ENCODE measurements at regions not wholly inside any gene's neighbourhood (a gene's known extent, or its start where the extent isn't known, plus 50 kb on each side); places are given as distances from the start of the nearest gene placed in this dataset.
"Not testable (repeated sequence)": the region's sequence is repeated elsewhere in the genome, so short reads cannot be mapped to it uniquely, and the experiment has no call there.

DNA sequence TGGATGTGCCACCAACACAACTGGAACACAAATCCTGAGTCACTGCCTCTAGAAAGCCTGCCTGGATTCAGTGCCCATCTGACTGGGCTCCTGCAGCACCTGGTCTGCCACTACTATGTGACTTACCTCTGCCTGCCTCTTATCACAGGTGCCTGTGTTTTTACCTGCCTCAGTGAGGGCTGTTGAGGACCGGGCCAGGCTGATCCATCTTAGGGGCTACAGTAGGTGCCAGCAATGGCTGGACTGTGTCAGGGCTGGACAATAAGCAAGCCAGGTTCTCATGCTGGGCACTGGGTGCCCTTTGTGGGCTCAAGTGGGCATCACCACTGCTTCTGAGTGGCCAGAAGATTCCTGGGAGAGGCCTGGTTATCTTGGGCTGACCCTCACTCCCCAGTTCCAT, 948.6 kb upstream of the TPTE start:
- not testable (repeated sequence) for DNase-seq

DNA sequence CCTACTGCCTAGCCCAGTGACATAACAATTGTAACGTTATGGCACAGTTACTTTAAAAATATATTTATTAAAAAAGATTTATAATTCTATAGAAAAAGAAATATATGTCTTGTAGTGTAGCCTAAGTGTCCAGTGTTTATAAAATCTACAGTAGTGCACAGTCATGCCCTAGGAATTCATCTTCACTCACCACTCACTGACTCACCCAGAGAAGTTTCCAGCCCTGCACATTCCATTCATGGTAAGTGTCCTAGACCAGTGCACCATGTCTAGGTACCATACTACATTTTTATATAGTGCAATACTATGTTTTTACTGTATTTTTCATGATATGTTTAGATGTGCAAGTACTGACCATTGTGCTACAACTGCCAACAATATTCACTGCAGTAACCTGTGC, 947.9 kb upstream of the TPTE start:
- not testable (repeated sequence) for DNase-seq

DNA sequence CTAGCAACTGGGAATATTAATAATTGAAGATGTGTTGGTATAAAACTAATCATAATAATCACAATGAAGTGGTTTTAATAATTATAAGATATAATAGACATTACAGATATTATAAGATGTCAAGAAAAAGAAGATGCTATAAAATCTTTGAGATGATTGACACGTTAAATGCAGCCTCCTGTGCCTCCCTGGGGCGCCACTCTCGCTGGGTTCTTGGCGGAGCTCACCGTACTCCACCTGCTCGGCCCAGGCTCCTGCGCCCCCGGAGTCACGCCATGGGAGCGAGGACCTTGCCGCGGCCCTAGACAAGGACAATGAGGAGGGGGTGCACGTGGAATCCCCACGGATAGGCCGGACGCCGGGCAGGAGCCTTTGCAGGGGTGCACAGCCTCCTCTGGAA, 942.1 kb upstream of the TPTE start:
- not testable (repeated sequence) for DNase-seq

DNA sequence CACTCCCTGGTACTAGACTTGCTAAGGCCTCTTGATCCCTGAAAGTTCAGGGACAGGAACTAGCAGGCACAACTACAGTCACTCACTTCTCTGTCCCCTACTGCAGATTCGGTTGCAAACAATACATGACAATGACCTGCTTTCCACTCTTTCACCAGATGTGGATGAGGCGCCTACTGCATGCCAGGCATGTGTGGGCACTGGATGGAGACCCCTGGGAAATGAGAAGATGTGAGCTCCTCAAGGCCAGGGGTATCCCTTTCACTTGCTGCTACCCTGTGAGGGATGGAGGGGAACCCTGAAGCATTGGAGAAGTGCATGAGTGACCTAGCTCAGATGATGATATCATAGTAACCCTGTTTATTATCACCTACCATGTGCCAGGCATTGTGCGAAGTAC, 933.4 kb upstream of the TPTE start:
- not testable (repeated sequence) for DNase-seq

DNA sequence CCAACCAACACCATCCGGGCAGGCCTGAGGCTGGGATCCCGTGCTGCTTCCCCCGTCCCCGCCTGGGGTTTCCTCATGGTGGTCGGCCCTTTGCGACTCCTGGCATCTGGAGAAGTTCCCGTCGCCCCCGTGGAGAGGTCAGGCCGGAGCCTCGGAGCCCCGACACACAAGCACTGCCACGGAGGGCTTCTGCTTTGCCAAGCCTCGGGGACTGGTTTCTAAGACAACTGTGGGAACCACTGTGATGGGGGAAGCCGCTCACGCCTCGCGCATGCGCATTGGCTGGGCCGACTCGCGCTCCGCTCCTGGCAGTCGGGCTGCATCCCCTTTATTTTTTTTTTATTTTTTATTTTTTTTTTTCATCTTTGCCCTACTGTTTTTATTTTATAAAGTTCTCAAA, 928.8 kb upstream of the TPTE start:
- not testable (repeated sequence) for DNase-seq

DNA sequence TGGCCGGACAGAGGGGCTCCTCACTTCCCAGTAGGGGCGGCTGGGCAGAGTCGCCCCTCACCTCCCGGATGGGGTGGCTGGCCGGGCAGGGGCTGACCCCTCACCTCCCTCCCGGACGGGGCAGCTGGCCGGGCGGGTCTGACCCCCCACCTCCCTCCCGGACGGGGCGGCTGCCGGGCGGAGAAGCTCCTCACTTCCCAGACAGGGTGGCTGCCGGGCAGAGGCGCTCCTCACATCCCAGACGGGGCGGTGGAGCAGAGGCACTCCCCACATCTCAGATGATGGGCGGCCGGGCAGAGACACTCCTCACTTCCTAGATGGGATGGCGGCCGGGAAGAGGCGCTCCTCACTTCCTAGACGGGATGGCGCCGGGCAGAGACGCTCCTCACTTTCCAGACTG, 927.7 kb upstream of the TPTE start:
- not testable (repeated sequence) for DNase-seq

DNA sequence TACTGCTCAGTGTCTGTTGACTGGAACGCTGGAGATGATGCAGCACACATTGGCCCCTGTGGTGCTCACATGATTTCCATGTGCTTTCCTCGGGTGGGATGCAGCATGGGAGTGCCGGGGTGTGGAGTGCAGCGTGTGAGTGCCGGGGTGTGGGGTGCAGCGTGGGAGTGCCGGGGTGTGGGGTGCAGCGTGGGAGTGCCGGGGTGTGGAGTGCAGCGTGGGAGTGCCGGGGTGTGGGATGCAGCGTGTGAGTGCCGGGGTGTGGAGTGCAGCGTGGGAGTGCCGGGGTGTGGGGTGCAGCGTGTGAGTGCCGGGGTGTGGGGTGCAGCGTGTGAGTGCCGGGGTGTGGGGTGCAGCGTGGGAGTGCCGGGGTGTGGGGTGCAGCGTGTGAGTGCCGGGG, 907.4 kb upstream of the TPTE start:
- not testable (repeated sequence) for DNase-seq

DNA sequence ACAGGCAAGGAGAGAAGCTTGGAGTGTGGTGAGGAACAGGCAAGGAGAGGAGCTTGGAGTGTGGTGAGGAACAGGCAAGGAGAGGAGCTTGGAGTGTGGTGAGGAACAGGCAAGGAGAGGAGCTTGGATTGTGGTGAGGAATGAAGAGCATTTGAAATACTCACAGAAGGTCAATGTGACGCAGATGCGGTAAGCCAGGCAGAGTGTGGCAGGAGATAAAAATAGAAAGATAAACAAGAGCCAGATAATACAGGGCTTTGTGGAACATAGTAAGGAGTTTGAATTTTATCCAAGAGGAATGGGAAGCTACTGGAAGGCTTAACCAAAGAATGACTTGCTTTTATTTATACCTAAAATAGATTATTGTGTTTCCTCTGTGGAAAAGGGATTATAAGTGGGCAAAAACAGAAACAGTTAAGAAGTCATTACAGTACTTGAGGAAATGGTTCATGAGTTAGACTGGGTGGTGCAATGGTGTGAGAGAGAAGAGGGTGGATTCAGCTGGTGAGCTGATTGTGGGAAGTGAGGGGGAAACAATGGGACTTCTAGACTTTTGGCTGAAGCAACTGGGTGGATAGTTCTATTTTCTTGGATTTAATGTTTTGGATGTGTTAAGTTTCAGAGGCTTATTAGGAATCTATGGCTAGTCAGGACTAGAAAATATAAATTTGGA, 900.1 kb upstream of the TPTE start:
- DNase-seq: not testable (repeated sequence)

DNA sequence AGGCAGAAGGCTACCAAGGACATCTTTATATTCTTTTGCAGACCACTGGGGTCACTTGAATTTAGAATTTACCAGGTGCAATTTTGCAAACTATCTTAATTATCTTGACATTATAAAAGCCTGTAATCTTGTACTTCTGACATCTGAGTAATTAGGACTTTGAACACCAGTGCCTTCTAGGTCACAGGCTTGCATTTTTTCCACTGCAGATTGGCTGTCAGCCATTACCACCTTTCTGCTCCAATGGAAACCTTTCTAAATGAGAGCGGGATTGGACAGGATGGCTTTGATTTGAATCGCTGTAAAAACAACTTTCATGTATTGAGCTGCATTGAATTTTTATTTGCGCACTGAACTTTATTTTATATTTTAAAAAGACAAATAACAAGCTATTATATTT, 893.3 kb upstream of the TPTE start:
- not testable (repeated sequence) for DNase-seq

DNA sequence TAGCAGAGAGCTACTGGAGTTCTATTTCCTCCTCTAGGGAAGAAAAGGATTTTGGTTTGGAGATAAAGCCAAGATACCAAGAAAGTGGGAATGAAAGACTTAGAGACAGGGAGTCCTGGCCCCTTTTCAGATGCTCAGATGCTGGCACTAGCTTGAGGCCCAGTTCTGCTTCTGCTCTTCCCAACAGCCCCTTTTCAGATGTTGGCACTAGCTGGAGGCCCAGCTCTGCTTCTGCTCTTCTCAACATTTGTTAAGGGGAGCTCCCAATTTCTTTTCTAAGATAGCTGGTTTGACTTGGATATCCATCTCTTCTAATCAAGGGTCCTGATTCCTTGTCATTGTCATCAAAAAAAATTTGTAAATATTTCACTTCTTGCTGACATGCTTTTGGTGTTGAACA, 874.0 kb upstream of the TPTE start:
- DNase-seq: not testable (repeated sequence)

DNA sequence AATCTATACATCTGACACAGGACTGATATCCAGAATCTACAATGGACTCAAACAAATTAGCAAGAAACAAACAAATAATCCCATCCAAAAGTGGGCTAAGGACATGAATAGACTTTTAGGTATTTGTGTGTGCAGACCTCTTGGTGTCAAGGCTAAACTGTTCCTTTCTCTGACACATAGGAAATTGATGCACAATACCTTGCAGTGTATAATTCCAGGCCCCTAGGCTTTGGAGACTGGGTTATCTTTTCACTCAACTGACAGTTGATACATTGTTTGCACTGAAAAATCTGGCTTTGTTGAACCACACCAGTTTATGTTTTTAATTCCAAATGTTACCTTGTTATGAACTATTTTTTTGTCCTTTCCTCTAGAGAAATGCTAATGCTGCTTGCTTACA, 873.1 kb upstream of the TPTE start:
- DNase-seq: not testable (repeated sequence)

DNA sequence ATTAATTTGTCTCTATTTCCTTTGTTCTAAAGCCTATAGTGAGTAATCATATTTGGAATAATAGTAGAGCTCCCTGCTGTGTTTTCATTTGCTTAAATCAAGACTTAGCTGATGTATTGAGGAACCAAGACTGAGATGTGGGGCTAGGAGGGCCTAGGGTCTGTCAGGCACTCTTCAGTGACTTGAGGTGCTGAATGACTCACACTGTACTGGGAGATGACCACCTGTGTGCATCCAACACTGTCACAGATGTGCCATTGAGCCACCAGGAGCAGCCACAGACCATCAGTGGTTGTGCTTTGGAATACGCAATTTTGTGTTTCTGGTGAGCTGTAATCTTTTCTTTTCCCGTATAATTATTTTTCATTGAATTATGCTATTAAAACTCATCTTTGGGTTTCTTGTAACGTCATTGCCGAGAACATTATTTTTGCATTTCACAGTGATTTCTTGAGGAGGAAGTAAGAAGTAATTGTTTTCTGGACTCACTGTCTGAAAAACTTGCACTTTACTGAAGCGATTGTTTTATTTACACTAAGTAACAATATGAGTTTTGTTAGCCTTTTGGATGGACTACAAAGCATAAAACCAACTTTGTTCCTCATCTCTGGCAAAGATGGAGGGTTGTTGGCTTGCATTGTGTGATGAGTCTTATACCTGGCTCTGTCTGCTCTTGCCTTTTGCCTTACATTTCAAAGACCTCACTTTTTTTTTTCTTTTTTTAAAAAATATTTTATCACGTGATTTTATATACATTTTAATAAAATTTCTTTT, 872.2 kb upstream of the TPTE start:
- not testable (repeated sequence) for DNase-seq

DNA sequence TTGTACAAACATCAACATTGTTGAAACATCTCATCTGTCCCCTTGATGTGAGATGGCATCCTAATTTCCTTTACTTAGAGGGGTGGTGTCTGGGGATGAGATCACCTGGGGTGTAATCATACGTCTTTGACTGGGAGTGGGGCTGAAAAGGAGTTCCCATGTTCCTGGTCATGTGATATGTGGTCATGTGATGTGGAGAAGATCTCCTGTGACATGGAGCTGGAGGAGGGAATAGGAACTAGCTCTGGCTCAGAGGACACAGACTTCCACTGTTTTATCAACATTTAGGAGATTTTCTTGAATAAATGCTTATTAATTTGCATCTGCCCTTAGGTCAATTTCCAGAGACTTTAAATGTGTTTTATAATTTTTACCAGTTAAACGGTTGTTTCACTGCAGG, 868.6 kb upstream of the TPTE start:
- not testable (repeated sequence) for DNase-seq

DNA sequence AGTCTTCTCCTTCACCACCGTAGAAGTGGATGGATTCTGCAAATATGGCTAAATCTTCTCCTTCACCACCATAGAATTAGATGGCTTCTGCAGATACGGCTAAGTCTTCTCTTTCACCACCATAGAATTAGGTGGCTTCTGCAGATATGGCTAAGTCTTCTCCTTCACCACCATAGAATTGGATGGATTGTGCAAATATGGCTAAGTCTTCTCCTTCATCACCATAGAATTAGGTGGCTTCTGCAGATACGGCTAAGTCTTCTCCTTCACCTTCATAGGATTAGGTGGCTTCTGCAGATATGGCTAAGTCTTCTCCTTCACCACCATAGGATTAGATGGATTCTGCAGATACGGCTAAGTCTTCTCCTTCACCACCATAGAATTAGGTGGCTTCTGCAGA, 866.2 kb upstream of the TPTE start:
- not testable (repeated sequence) for DNase-seq

DNA sequence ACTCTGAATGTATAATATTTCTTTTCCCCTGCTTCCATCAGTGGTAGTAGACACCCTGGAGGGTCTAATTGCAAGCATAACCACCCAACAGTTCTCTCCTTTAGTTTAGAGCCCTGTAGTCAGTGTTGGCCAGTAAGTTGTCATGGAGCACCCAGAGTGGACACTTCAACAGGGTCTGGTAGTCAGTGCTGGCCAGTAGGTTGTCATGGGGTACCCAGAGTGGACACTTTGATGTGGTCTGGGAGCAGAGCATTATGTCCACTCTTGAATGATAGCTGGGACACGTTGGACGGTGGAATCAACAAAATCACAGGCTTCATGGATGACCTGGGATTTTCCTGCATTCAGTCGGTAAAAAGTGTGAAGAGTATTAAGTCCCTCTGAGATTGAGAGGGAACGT, 864.9 kb upstream of the TPTE start:
- DNase-seq: not testable (repeated sequence)

DNA sequence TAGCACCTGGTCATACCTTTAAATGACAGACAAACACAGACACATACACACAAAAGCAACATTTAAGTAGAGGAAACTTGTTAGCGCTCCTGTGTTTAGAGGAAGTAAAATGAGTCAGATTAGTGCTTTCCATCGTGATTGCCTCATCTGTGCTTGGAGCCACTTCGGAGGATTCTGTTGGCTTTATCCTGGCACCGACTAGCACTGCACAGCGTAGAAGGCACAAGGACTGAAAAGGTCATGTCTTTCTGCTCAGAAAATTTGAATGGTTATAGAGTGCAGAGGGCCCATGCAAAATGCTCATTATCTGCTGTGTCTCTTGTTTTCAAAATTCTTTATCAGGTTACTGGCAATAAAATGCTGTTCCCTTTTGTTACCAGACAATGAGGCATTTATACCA, 863.6 kb upstream of the TPTE start:
- DNase-seq: not testable (repeated sequence)

DNA sequence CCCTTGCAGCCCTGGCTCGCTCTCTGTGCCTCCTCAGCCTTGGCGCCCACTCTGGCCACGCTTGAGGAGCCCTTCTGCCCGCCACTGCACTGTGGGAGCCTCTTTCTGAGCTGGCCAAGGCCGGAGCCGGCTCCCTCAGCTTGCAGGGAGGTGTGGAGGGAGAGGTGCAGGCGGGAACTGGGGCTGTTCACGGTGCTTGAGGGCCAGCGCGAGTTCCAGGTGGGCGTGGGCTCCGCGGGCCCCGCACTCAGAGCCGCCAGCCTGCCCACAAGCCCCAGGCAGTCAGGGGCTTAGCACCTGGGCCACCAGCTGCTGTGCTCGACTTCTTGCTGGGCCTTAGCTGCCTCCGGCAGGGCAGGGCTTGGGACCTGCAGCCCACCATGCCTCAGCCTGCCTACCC, 861.5 kb upstream of the TPTE start:
- DNase-seq: not testable (repeated sequence)

DNA sequence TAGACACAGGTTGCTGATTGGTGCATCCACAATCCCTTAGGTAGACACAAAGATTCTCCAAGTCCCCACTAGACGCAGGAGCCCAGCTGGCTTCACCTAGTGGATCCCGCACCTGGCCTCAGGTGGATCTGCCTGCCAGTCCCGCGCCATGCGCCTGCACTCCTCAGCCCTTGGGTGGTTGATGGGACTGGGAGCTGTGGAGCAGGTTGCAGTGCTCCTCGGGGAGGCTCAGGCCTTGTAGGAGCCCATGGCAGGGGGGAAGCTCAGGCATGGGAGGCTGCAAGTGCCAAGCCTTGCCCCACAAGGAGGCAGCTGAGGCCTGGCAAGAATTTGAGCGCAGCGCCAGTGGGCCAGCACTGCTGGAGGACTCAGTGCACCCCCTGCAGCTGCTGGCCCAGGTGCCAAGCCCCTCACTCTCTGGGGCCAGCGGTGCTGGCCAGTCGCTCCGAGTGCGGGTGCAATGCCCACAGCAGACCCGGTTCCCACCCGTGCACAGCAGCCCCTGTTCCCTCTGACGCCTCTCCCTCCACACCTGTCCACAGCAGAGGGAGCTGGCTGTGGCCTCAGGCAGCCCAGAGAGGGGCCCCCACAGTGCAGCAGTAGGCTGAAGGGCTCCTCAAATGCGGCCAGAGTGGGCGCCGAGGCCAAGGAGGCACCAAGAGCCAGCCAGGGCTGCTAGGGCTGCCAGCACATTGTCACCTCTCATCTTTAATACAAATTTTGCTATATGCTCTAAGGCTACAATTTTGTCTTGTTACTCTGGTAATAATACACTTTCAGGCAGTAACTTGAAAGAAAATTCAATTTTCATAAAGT, 857.3 kb upstream of the TPTE start:
- DNase-seq: not testable (repeated sequence)

DNA sequence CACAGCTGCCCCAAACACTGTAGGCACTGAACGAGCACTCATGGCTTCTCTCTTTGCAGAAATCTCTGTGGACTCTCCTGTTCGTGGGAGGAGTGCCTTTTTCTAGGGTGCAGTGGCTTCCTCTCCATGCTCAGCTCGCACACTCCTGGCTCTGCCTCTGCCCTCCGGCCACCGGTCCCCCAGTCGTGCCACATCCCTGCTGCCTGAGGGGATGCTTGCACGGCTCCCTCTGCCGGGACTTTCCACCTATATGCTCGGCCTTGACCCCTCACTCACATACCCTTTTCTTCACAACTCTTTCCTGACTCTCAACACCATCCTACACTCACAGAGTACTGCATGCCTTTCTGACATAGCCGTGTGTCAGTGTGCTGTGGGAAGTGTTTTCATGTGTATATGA, 845.6 kb upstream of the TPTE start:
- not testable (repeated sequence) for DNase-seq

DNA sequence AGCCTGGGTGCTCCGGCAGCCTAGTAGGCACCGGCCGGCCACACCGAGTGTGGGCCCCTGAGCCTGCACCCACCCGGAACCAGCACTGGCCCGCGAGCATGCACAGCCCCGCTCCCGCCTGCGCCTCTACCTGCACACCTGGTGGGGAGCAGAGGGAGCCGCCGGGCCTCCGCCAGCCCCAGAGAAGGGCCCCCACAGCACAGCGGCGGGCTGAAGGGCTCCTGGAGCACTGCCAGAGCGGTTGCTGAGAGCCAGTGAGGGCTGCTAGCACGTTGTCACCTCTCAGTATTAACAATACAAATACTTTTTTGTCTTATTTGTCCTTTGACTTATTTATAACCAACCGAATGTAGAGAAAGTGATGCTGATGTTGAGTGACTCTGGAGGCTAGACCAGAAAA, 842.4 kb upstream of the TPTE start:
- DNase-seq: not testable (repeated sequence)

DNA sequence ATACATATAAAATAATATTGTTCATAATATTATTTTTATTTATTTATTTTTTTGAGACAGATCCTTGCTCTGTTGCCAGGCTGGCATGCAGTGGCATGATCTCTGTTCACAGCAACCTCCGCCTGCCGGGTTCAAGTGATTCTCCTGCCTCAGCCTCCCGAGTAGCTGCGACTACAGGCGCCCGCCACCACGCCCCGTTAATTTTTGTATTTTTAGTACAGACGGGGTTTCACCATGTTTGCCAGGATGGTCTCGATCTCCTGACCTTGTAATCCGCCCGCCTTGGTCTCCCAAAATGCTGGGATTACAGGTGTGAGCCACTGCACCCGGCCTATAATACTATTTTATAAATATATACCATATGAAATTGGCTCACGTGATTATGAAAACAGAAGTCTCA, 832.4 kb upstream of the TPTE start:
- DNase-seq: not testable (repeated sequence)

DNA sequence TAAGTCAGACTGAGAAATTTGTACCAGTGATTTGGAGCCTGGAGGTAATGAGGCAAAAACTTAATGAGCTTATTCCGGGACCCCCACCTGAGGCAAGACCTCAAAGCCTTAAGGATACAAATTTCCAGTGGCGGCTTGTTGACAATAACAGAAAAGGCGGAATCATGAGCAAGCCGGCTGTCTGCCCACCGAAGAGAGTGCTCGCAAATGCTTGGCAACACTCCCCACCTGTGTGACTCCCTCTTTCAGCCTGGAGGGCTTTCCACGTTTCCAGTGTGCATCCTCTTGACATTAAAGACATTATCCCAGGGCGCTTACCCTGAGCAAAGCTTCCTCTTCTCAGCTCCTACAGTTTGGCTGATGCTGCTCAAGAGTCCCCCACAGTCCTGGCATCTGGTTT, 830.4 kb upstream of the TPTE start:
- not testable (repeated sequence) for DNase-seq

DNA sequence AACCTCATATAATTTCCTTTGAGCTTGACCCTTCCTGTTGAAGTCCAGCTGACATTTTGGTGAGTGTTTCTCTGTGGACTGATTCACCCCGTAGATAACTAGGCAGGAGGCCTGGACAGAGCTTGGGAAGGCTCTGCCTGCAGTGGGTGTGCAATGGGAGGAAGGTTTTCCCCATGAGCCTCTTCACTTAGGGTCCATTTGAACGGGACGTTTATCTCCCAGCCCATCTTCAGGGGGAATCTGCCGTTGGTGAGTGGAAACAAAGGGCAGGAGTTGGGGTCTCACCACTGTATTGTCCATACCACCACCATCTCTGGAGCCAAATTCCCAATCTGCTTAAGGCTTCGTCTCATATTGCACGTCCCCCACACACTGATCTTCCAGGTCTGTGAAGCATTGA, 825.6 kb upstream of the TPTE start:
- not testable (repeated sequence) for DNase-seq
